ENCODE measurements at regions not wholly inside any gene's neighbourhood (a gene's known extent, or its start where the extent isn't known, plus 50 kb on each side); places are given as distances from the start of the nearest gene placed in this dataset.

GRCh38 chr5:67363963-67364362 lies 167.4 kb upstream of the CD180 start:
- DNase-seq = no peak
- H3K9me2 ChIP-seq (replicated peaks; ENCODE audit: insufficient read depth, low read length) = no peaks in the 10 kb centered on the region
- H3K27ac ChIP-seq (ENCODE audit: low read length) = no peak overlapping the region
- no peaks in the 10 kb centered on the region for H3K36me3 ChIP-seq (ENCODE audit: insufficient read depth, low read length)
- H3K9ac ChIP-seq (ENCODE audit: low read length) = no peak overlapping the region
- H4K20me1 ChIP-seq (ENCODE audit: insufficient read depth, low read depth, low read length) = no peaks in the 10 kb centered on the region
- no peak overlapping the region for H3K4me2 ChIP-seq (ENCODE audit: low read depth, low read length, poor library complexity, severe bottlenecking)
- no peaks in the 10 kb centered on the region for H3K27me3 ChIP-seq (ENCODE audit: low read length)
- H3K4me3 ChIP-seq (ENCODE audit: low read length) = no peak overlapping the region
- H3K9me3 ChIP-seq (ENCODE audit: low read length) = no peaks in the 10 kb centered on the region
- H3K79me2 ChIP-seq (ENCODE audit: low read length) = no peaks in the 10 kb centered on the region
- H3K4me1 ChIP-seq (ENCODE audit: low read length) = no peaks in the 10 kb centered on the region
- no peak overlapping the region for H2AFZ ChIP-seq (ENCODE audit: low read length)

- no peak overlapping the region for H3K4me3 ChIP-seq (ENCODE audit: low read length)
- H3K9me3 ChIP-seq (ENCODE audit: low read length) = no peaks in the 10 kb centered on the region
- H3K27me3 ChIP-seq (ENCODE audit: low read length) = no peaks in the 10 kb centered on the region
- no peak overlapping the region for H3K27ac ChIP-seq (ENCODE audit: low read length)
- no peaks in the 10 kb centered on the region for H3K79me2 ChIP-seq (ENCODE audit: low read length)
- DNase-seq = no peak
- H3K9me2 ChIP-seq (replicated peaks; ENCODE audit: insufficient read depth, low read length) = no peaks in the 10 kb centered on the region
- H3K4me1 ChIP-seq (ENCODE audit: low read length) = no peaks in the 10 kb centered on the region
- no peak overlapping the region for H3K4me2 ChIP-seq (ENCODE audit: low read depth, low read length, poor library complexity, severe bottlenecking)
- H4K20me1 ChIP-seq (ENCODE audit: insufficient read depth, low read depth, low read length) = no peaks in the 10 kb centered on the region
- H3K9ac ChIP-seq (ENCODE audit: low read length) = no peak overlapping the region
- no peak overlapping the region for H2AFZ ChIP-seq (ENCODE audit: low read length)
- H3K36me3 ChIP-seq (ENCODE audit: insufficient read depth, low read length) = no peaks in the 10 kb centered on the region
Measured at GRCh38 chr5:67363180-67363709, 166.6 kb upstream of the CD180 start.

GRCh38 chr5:67361932-67362729 lies 165.5 kb upstream of the CD180 start:
- Histone ChIP-seq H3K9ac (ENCODE audit: low read length) (no peak overlapping the region), H3K27ac (ENCODE audit: low read length) (no peak overlapping the region), H3K27me3 (ENCODE audit: low read length) (no peaks in the 10 kb centered on the region), H2AFZ (ENCODE audit: low read length) (no peak overlapping the region), H3K4me1 (ENCODE audit: low read length) (no peaks in the 10 kb centered on the region), H3K4me2 (ENCODE audit: low read depth, low read length, poor library complexity, severe bottlenecking) (no peak overlapping the region), H3K4me3 (ENCODE audit: low read length) (no peak overlapping the region), H3K36me3 (ENCODE audit: insufficient read depth, low read length) (no peaks in the 10 kb centered on the region), H4K20me1 (ENCODE audit: insufficient read depth, low read depth, low read length) (no peaks in the 10 kb centered on the region), H3K9me2 (replicated peaks; ENCODE audit: insufficient read depth, low read length) (no peaks in the 10 kb centered on the region), H3K9me3 (ENCODE audit: low read length) (no peaks in the 10 kb centered on the region), H3K79me2 (ENCODE audit: low read length) (no peaks in the 10 kb centered on the region)
- DNase-seq = no peak

GRCh38 chr5:67360047-67360446 lies 163.4 kb upstream of the CD180 start:
- no peaks in the 10 kb centered on the region for H3K9me2 ChIP-seq (replicated peaks; ENCODE audit: insufficient read depth, low read length)
- H3K79me2 ChIP-seq (ENCODE audit: low read length) = no peaks in the 10 kb centered on the region
- H3K36me3 ChIP-seq (ENCODE audit: insufficient read depth, low read length) = no peaks in the 10 kb centered on the region
- no peak overlapping the region for H3K4me2 ChIP-seq (ENCODE audit: low read depth, low read length, poor library complexity, severe bottlenecking)
- no peaks in the 10 kb centered on the region for H3K4me1 ChIP-seq (ENCODE audit: low read length)
- H3K27ac ChIP-seq (ENCODE audit: low read length) = no peak overlapping the region
- H3K4me3 ChIP-seq (ENCODE audit: low read length) = no peak overlapping the region
- no peak overlapping the region for H3K9ac ChIP-seq (ENCODE audit: low read length)
- no peak for DNase-seq
- no peaks in the 10 kb centered on the region for H4K20me1 ChIP-seq (ENCODE audit: insufficient read depth, low read depth, low read length)
- no peak overlapping the region for H2AFZ ChIP-seq (ENCODE audit: low read length)
- H3K9me3 ChIP-seq (ENCODE audit: low read length) = no peaks in the 10 kb centered on the region
- no peaks in the 10 kb centered on the region for H3K27me3 ChIP-seq (ENCODE audit: low read length)

GRCh38 chr5:67358186-67358585 lies 161.6 kb upstream of the CD180 start:
- Histone ChIP-seq H3K36me3 (ENCODE audit: insufficient read depth, low read length) (no peaks in the 10 kb centered on the region), H2AFZ (ENCODE audit: low read length) (no peak overlapping the region), H3K9me2 (replicated peaks; ENCODE audit: insufficient read depth, low read length) (no peaks in the 10 kb centered on the region), H3K4me3 (ENCODE audit: low read length) (no peak overlapping the region), H3K27me3 (ENCODE audit: low read length) (no peaks in the 10 kb centered on the region), H3K4me2 (ENCODE audit: low read depth, low read length, poor library complexity, severe bottlenecking) (no peak overlapping the region), H3K9ac (ENCODE audit: low read length) (no peak overlapping the region), H3K79me2 (ENCODE audit: low read length) (no peaks in the 10 kb centered on the region), H4K20me1 (ENCODE audit: insufficient read depth, low read depth, low read length) (no peaks in the 10 kb centered on the region), H3K27ac (ENCODE audit: low read length) (no peak overlapping the region), H3K4me1 (ENCODE audit: low read length) (no peaks in the 10 kb centered on the region), H3K9me3 (ENCODE audit: low read length) (no peaks in the 10 kb centered on the region)
- DNase-seq = no peak

GRCh38 chr5:67355120-67355713 lies 158.6 kb upstream of the CD180 start:
- no peak overlapping the region for H3K4me3 ChIP-seq (ENCODE audit: low read length)
- no peaks in the 10 kb centered on the region for H3K9me3 ChIP-seq (ENCODE audit: low read length)
- H3K9me2 ChIP-seq (replicated peaks; ENCODE audit: insufficient read depth, low read length) = no peaks in the 10 kb centered on the region
- no peak overlapping the region for H2AFZ ChIP-seq (ENCODE audit: low read length)
- no peaks in the 10 kb centered on the region for H3K79me2 ChIP-seq (ENCODE audit: low read length)
- no peak overlapping the region for H3K4me2 ChIP-seq (ENCODE audit: low read depth, low read length, poor library complexity, severe bottlenecking)
- DNase-seq = no peak
- no peaks in the 10 kb centered on the region for H3K36me3 ChIP-seq (ENCODE audit: insufficient read depth, low read length)
- no peaks in the 10 kb centered on the region for H3K27me3 ChIP-seq (ENCODE audit: low read length)
- no peaks in the 10 kb centered on the region for H3K4me1 ChIP-seq (ENCODE audit: low read length)
- no peaks in the 10 kb centered on the region for H4K20me1 ChIP-seq (ENCODE audit: insufficient read depth, low read depth, low read length)
- no peak overlapping the region for H3K9ac ChIP-seq (ENCODE audit: low read length)
- H3K27ac ChIP-seq (ENCODE audit: low read length) = no peak overlapping the region

GRCh38 chr5:67353500-67354450 lies 157.2 kb upstream of the CD180 start:
- no peak overlapping the region for H3K9ac ChIP-seq (ENCODE audit: low read length)
- no peaks in the 10 kb centered on the region for H3K27me3 ChIP-seq (ENCODE audit: low read length)
- no peak overlapping the region for H2AFZ ChIP-seq (ENCODE audit: low read length)
- H3K9me3 ChIP-seq (ENCODE audit: low read length) = no peaks in the 10 kb centered on the region
- no peak for DNase-seq
- no peaks in the 10 kb centered on the region for H3K4me1 ChIP-seq (ENCODE audit: low read length)
- no peaks in the 10 kb centered on the region for H3K9me2 ChIP-seq (replicated peaks; ENCODE audit: insufficient read depth, low read length)
- H3K4me3 ChIP-seq (ENCODE audit: low read length) = no peak overlapping the region
- H3K79me2 ChIP-seq (ENCODE audit: low read length) = no peaks in the 10 kb centered on the region
- H3K4me2 ChIP-seq (ENCODE audit: low read depth, low read length, poor library complexity, severe bottlenecking) = no peak overlapping the region
- H4K20me1 ChIP-seq (ENCODE audit: insufficient read depth, low read depth, low read length) = no peaks in the 10 kb centered on the region
- H3K36me3 ChIP-seq (ENCODE audit: insufficient read depth, low read length) = no peaks in the 10 kb centered on the region
- no peak overlapping the region for H3K27ac ChIP-seq (ENCODE audit: low read length)
